ENCODE measurements at regions not wholly inside any gene's neighbourhood (a gene's known extent, or its start where the extent isn't known, plus 50 kb on each side); places are given as distances from the start of the nearest gene placed in this dataset.

DNA sequence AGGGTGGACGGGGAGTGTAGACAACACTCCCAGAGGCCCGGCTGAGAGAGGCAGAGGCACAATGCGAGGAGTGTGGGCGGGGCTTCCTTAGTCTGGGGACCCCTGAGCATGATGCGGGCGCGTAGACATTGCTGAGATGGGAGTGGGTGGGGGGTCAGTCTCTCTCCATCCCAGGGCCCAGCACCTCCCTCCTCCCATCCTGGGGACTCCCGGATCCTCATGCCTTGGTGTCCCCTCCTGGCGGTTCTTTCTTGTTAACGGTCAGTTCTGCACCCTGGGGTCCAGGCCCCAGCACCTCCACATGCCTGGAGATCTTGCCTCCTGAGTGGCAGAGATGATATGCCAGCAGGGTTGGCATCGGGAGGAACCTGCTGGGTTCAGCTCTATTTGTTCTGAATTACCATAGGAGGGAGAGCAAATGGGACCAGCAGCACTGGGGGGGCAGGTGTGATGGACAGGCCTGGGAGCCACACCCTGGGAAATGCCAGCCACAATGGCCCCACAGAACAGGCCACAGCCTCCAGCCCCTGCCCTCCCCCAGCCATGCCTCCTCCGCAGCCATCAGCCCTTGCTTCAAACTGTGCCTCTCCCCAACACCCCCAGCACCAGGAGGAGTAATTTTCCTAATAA, 55.7 kb downstream of the RTL6 start:
- DNase-seq (ENCODE audit: low spot score), result no peak

GRCh38 chr22:44441401-44442185, 56.4 kb downstream of the RTL6 start:
- DNase-seq (ENCODE audit: low spot score), result no peak

DNA sequence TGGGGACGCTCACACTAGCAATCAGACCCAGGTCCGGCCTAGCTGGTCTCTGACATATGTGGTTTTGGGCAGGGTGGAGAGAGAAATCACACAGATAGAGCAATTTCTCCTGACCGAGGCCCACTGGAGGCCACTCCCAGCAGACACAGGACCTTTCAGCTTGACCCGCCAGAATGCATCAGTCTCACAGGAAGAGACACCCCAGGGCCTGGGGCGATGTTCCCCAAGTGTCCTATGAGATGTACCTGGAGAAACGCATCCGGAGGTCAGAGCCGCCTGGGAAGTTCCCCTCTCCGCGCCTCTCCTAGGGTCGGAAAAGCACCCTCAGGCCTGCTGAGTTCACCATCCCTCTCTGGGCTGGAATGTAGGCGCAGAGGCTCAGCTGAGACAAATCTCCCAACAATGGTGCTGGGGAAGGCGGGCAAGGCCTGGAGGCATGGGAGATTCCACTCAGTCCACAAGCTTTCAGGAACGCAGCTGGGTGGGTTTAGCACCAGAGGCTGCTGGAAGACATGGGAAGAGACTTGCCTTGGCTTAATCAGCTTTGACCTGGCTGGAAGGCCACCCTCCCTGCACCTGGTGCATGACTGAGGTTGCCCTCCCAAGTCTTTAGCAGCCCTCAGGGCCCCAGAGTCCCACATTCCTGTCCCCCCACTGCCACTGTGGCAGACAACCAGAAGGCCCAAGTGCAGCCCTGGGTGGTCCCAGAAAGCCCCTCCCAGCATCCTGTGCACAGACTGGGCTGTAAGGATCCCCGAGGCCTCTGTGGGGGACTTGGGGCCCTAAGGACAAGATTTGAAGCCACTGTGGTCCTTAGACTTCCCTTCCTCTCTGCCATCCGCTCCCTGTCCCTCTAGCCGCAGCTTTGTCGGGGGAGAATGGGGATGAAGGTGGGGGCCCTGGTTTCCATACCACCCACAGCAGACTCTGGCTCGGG, 57.5 kb downstream of the RTL6 start:
- no peak for DNase-seq (ENCODE audit: low spot score)

DNA sequence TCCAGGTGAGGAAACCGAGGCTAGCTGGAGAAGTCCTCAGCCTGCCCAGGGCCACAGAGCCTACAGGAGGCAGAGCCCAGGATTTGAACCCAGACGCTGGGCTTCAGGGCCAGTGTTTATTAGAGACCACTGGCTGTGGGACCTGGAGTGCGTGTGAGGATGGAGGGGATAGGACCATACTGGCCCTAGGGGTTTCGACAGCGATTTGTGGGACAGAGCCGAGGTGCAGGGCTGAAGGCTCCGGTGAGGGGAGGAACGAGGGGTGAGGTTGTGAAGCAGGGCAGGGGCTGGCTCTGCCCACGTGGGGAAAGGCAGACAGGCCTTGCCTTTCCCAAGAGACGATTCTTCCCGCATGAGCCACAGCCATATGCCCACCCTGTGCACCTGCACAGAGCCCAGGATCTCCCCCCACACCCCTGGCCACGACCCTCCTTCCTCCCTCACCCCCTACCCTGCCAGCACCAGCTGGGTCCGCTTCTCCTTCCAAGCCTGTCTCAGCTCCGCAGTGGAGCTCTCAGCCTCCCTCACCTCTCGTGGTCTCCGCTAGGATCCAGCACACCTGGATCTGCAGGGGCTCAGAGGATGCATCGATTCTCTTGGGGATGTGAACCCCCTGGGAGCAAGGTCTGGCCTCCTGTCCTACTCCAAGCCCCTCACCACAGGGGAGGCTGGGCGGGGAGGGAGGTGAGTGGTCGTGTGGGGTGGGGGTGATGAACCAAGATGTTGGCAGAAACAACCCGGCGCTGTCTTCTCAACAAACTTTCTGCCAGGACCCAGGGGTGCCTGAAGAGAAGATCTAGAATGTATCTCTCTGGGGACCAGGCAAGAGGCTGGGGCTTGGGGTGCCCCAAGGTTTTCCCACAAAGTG, 58.4 kb downstream of the RTL6 start:
- DNase-seq (ENCODE audit: low spot score), result no peak

- DNase-seq (ENCODE audit: low spot score), result no peak
Measured at GRCh38 chr22:44438481-44439131, 59.4 kb downstream of the RTL6 start.

- no peak for DNase-seq (ENCODE audit: low spot score)
Measured at GRCh38 chr22:44438056-44438455, 60.0 kb downstream of the RTL6 start.

DNA sequence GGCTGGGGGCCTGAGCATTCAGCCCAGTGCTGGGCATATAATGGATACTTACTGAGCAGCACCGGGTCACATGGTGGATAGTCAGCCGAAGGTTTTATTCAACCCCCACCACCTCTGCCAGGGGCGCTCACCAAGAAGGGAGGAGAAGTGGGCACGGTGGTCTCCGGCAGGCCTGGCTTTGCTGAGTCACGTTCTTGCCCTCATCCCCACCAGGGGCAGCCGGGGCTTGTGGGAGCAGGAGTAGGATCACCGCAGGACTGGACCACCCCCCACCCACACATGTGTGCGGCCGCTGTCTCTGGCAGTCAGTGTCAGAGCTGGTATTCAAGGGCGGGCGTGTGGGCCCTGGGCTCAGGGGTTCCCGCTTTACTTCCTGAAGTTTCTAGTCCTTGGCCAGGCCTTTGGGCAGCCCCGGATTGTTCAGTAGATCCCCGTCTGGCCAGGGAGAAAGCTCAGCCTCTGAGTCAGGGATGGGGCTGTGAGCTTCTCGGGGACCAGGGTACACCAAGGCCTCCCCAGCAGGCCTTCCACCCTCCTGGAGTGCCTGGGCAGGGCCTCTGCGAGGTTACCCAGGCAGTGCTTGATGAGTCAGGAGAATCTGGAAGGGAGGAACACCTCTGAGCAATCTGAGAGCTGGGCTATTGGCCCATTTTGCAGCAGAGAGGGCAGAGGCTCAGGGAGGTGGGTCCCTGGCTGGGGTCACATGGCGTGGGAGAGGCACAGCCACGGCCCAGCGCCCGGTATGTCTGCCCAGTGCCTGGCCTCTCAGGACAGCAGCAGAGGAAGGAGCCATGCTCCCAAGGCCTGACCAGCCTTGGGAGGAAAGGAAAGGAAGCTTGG, 60.6 kb downstream of the RTL6 start:
- DNase-seq (ENCODE audit: low spot score), result no peak

GRCh38 chr22:44436736-44437135, 61.3 kb downstream of the RTL6 start:
- peak; percentile 39 for DNase-seq (ENCODE audit: low spot score)

- DNase-seq (ENCODE audit: low spot score), result no peak
Measured at GRCh38 chr22:44431256-44431655, 66.8 kb downstream of the RTL6 start.

GRCh38 chr22:44430716-44431115, 67.3 kb downstream of the RTL6 start:
- no peak for DNase-seq (ENCODE audit: low spot score)

- DNase-seq (ENCODE audit: low spot score), result no peak
Measured at GRCh38 chr22:44429941-44430587, 68.0 kb downstream of the RTL6 start.

- no peak for DNase-seq (ENCODE audit: low spot score)
Measured at GRCh38 chr22:44428941-44429830, 68.8 kb downstream of the RTL6 start.

GRCh38 chr22:44427611-44428470, 70.2 kb downstream of the RTL6 start:
- no peak for DNase-seq (ENCODE audit: low spot score)

GRCh38 chr22:44426981-44427380, 71.1 kb downstream of the RTL6 start:
- no peak for DNase-seq (ENCODE audit: low spot score)

DNA sequence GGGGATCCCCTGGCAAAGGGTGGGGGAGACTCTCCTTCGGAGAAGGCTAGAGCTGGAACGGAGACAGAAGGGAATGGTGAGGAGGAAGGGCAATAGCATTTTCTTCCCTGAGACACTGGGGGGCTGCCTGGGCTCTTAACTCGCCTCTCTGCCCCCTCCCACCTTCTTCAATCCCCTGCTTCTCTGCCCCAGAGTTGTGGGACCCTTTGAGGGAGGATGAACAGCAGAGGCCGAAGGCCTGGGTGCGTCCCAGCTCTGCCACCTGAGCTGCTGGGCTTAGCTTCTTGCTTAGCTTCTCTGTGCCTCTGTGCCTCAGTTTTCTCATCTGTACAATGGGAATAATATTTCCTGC, 72.4 kb downstream of the RTL6 start:
- no peak for DNase-seq (ENCODE audit: low spot score)

GRCh38 chr22:44424867-44425693, 73.0 kb downstream of the RTL6 start:
- no peak for DNase-seq (ENCODE audit: low spot score)

DNA sequence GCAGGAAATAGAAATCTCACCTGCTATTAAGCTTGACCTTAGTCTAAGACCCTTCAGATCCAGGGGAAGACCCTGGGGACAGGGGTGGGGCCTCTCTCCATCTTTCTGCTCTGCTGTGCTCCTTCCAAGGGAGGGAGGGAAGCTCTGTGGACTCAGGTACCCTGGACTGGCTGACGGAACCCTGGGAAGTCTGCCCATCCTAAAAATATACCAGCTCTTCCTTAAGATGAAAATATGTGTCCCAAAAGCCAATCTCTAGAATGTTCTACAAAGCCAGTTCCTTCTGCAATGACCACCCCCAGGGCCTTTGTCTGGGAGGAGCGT, 73.7 kb downstream of the RTL6 start:
- DNase-seq (ENCODE audit: low spot score), result no peak

Data from kidney capillary endothelial cell (primary cell).